Head of caudate nucleus (tissue), 42 donors: ENCODE measurements at regions not wholly inside any gene's neighbourhood (a gene's known extent, or its start where the extent isn't known, plus 50 kb on each side); places are given as distances from the start of the nearest gene placed in this dataset.
A peak's percentile ranks its signal among the peaks of the same experiment; 100 is the strongest.

Experiments used
- DNase-seq, 42 donors: peaks; one replicate each; pipeline versions ENCODE4 v3.0.0 to v3.0.0-alpha.2; 2020 to 2021; ENCODE audit warnings: mixed read lengths in 7 of 42
- intact Hi-C: fragments of 100-400 bp; cut with DNase I; formaldehyde crosslinking; loops from one replicate; pipeline ENCODE4 v1.15.0; 2022

DNA sequence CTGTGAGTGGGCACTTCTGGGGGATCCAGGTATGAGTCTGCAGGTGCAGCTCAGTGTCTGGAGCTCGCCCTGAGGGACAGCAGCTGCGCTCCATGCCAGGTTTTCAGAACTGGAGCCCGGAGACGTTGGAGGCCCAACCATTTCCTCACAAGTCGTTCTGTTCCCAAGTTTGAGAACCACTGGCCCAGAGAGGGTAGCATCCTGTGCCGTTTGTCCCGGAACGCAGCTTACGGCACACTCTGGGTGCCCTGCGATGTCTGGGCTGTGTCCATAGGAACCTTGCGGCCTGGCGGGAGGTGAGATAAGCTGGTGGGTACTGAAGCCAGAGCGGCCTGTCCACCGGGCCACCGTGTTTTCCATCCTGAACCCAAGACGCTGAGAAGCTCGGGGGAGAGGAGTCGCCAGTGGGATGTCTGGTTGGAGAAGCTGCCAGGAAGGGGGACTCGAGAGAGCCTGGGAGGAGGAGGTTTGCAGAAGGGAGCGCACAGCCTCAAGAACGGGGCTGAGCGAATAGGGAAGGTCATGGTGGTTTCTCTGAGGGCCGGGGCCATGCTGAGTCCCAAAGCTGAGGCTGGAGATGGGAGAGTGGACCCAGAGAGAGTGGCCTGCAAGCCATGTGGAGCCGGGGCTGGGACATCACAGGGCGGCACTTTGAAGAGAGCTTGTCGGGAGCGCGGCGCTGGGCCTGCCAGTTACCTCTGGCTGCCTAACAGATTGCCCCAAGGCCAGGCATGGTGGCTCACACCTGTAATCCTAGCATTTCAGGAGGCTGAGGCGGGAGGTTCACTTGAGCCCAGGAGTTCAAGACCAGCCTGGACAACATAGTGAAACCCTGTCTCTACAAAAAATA, 211.0 kb upstream of the GSE1 start:
- DNase-seq = peak in 18 of 42 donors; percentile 0 to 37 (median 9)
- intact Hi-C loops = no loop called here

DNA sequence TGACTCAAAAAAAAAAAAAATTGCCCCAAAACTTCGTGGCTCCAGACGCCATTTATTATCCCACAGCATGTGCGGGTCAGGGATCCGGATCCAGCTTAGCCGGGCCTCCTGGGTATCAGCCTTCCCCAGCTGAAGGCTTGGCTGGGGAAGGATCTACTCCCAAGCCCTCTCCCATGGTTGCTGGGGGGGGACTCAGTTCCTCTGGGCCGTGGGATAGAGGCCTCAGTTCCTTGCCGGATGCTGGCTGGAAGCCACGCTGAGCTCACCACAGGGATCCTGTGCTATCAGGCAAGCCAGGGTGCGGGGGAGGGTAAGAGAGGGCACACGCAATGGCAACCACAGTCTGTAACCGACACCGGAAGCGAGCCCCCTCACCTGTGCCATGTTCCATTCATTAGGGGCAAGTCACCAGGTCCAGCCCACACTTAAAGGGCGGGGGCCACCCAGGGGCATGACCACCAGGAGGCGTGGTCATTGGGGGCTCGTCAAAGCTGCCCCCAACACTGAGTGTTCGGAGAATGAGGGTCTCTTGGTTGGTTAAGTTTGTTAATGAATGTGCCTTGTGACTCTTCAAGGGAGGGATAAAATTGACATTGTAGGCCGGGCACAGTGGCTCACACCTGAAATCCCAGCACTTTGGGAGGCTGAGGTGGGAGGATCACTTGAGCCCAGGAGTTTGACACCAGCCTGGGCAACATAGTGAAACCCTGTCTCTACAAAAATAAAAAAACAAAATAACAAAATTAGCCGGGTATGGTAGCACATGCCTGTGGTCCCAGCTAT, 210.0 kb upstream of the GSE1 start:
- DNase-seq = peak in 17 of 42 donors; percentile 1 to 34 (median 12)
- intact Hi-C loops = no loop called here

DNA sequence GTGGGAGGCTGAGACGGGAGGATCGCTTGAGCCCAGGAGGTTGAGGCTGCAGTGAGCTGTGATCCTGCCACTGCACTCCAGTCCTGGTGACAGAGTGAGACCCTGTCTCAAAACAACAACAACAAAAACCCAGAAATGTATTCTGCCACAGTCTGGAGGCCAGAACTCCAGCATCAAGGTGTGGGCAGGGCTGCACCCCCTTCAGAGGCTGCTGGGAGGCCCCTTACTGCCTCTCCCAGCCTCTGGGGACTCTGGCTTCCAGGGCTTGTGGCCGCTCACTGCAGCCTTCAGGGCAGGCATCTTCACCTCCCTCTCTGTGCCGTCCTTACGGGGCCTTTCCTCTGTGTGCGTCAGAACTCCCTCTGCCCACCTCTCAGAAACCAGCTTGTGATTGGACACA, 209.4 kb upstream of the GSE1 start:
- intact Hi-C loops = no loop called here
- peak in 8 of 42 donors; percentile 2 to 21 (median 6) for DNase-seq

DNA sequence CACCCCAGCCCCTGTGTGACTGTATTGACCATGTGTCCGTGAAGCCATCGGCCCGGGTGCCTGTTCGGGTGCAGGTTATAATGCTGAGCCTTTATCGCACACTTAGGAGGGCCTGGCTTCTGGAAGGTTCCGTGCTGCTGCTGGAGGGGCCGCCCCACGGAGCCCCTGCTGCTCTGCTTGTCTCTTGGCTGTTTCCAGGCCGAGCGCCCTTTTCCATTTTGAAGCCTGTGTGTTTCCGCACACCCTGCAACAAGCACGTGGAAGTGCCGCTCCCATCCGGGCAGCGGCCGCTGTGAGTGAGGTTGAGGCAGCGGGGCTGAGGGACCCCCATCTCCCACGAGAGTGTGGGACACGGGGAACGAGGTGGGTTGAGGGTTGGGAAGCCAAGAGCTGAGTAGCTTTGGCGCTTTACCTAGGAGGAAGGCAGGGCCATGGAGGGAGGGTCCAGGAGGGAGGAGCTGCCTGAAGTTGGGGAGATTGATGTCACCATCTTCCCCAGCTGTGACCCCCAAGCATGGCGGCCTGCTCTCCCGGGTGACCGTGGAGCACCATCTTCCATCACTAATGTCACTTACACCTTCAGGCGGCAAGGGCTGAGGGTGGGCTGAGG, 200.1 kb upstream of the GSE1 start:
- intact Hi-C loops = no loop called here
- DNase-seq = peak in 17 of 42 donors; percentile 0 to 39 (median 7)

DNA sequence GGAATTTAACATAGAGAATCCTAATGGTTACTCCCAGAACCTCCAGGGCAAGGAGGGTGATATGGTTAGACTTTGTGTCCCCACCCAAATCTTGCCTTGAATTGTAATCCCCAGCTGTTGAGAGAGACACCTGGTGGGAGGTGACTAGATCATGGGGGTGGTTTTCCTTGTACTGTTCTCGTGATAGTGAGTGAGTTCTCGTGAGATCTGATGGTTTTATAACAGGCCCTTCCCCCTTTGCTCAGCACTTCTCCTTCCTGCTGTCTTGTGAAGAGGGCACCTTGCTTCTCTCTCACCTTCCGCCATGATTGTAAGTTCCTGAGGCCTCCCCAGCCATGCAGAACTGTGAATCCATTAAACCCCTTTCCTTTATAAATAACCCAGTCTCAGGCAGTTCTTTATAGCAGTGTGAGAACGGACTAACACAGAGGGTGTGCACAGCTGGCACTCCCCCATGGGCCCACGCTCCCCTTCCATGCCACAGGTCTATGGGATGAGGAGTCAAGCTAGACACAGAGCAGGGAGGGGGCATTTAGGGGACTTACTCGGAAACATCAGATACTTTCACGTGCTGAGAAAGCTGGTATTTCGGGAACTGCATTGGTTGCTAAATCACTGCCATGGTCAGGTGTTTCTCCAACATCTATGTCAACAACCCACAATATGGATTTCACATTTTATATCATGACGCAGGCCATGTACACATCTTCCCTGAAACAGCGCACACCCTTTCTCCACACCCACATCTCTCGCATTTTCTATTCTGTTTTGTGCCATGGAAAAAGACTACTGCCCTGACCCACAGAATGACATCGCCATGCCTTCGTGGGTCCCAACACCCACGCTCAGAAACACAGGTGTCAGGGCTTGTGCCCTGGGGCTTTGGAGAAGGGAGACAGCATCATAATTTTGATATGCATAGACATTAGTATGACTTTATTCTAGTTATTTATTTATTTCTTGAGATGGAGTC, 199.1 kb upstream of the GSE1 start:
- intact Hi-C loops = no loop called here
- peak in 10 of 42 donors; percentile 0 to 28 (median 5) for DNase-seq

DNA sequence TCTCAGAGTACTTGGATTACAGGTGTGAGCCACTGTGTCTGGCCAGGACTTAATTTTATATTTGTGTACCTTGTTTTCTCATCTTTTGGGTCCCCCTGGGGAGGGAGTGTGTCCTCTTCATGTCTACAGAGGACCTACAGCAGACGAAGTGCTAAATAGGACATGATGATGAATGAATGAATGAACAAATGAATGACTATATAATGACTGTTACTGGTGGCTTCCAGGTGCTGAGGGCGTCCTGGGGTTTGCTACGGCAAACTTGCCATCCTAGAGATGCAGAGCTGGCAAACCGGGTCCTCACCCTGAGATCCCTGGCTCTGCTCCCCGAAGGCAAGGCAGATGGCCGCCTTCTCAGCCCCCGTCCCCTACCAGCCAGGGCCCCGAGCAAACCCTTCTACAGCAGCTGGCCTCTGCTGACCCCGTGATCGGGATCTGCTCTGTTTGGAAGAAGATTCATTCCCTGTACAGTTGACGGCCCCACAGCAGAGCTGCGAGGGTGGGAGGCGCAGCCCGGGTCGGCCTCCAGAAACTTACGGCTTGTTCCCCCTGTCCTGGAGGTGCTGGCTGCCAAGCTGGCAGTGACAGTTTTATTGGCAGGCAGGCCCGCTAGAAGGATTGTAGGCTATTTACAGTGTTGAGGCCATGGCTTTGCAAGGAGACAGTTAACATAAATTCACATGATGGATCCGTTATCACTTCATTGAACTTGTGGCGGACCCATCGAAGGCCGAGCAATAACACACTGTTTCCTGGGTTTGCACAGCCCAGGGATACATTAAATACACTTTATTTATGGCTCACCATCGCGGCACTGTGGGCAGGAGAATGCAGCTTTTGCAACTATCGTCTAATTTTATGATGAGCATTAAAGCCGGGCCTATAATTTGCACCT, 197.7 kb upstream of the GSE1 start:
- peak in 22 of 42 donors; percentile 1 to 39 (median 12) for DNase-seq

DNA sequence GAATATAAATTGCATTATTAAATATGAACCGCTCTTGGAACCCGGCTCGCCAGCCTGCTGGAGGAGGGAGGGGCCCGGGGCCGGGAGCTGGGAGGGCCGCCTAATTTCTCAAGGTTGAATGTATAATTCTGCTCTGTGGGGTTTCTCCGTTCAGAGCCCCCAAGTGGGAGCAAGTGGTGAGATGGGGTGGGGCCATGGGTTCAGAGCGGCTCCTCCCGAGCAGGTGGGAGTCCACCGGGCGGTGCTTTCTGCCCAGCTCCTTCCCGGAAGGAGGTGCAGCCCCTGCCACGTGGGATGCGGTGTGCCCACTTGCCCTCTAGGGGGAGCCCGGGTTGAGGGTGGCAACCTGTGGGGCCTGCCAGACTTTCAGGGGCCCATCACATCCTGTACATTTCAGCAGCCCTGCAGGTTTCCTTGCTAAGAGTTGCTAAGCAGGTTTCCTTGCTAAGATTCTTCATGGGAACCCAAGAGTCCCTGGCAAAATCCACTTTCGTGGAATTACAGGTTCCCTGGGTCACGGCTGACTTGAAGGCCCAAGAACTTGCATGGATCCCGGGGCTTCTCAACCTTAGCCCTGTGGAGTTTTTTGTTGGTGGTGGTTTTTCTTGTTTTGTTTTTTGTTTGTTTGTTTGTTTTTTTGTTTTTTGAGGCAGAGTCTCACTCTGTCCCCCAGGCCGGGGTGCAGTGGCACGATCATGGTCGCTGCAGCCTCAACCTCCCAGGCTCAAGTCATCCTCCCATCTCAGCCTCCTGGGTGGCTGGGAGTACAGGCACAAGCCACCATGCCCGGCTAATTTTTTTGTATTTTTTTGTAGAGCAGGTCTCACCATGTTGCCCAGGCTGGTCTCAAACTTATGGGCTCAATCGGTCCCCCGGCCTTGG, 196.7 kb upstream of the GSE1 start:
- intact Hi-C loops = no loop called here
- DNase-seq = peak in 29 of 42 donors; percentile 20 to 76 (median 45)

More for the DNA sequence above, 197.7 kb upstream of the GSE1 start:
- intact Hi-C loops = no loop called here

DNA sequence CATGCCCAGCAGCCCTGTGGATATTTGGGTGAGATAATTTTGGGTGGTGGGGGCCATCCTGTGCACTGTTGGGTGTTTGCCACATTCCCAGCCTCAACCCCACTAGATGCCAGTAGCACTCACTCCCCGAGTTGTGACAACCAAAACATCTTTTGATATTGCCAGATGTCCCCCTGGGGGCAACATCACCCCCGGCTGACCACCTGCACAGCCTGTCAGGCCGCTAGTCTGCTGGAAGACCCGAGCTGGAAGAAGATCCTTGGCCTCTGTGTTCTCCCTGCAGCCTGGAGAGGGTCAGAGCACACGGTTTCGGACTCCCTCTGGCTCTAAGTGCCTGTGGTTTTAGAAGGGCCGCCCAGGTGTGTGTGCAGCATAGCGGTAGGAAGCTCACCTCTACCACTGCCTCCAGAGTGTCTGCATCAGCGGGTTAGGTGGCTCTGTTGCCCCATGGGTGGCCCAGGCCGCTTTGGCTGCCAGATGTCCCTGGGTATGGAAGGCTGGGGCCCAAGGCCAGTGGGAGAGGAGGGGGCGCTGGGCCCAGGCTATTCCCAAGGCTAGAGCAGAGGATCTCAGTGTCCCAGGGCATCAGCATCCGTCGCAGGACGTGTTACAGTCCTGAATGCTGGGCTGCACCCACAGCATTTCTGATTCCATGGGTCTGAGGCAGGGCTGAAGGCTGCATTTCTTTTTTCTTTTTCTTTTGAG, 195.8 kb upstream of the GSE1 start:
- intact Hi-C loops = no loop called here
- peak in 18 of 42 donors; percentile 0 to 38 (median 8) for DNase-seq

DNA sequence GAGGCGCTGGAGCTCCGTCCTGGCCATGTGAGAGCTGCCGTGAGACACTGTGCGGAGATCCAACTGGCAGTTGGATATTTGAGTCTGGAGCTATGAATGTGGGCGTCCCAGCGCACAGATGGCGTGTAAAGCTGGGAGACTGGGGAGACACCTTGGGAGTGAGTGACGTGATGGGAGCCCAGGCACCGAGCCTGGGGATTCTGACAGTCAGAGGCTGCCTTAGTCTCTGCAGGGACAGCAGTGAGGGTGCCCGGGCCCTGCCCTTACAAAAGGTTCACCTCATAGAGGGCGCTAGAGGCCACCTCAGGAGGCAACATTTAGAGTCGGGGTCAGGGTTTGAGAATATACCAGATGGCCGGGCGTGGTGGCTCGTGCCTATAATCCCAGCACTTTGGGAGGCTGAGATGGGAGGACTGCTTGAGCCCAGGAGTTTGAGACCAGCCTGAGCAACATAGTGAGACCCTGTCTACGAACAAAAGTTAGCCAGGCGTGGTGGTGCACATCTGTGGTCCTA, 194.1 kb upstream of the GSE1 start:
- intact Hi-C loops = no loop called here
- peak in 20 of 42 donors; percentile 0 to 43 (median 16) for DNase-seq

DNA sequence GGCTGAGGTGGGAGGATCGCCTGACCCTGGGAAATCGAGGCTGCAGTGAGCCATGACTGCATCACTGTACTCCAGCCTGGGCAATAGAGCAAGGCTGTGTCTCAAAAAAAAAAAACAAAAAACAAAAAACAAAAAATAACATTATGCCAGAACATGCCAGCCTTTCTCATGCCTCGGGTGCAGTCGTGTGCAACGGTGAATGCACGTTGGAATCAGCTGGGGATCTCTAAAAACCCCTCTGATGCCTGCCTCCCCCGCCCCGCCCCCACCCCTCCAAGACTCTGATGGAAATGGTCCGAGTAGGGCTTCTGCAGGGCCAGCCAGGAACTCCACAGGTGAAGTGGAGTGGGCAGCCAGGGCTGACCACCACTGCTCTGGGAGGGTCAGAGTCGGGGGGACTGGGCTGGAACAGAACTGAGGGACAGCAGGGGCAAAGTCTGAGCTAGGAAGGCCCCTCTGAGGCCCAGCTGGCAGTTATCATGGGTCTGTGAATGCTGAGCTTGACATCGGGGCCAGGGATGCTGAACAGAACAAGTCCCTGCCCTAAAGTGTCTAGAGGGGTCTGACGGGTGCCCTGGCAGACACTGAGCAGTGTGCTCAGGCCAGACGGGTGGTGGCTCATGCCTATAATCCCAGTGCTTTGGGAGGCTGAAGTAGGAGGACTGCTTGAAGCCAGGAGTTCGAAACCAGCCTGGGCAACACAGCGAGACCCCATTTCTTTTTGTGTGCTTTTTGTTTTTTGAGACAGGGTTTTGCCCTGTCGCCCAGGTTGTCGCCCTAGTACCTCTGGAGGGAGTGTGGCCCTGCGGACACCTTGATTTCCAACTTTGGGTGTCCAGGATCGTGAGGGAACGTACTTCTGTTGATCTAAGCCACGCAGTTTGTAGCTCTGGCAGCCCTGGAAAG, 193.4 kb upstream of the GSE1 start:
- DNase-seq = peak in 16 of 42 donors; percentile 0 to 32 (median 8)
- intact Hi-C loops = loop anchor here (10.0 kb wide), 2 partner anchors 145 to 195 kb away; partner anchors contain the start of gene GSE1

DNA sequence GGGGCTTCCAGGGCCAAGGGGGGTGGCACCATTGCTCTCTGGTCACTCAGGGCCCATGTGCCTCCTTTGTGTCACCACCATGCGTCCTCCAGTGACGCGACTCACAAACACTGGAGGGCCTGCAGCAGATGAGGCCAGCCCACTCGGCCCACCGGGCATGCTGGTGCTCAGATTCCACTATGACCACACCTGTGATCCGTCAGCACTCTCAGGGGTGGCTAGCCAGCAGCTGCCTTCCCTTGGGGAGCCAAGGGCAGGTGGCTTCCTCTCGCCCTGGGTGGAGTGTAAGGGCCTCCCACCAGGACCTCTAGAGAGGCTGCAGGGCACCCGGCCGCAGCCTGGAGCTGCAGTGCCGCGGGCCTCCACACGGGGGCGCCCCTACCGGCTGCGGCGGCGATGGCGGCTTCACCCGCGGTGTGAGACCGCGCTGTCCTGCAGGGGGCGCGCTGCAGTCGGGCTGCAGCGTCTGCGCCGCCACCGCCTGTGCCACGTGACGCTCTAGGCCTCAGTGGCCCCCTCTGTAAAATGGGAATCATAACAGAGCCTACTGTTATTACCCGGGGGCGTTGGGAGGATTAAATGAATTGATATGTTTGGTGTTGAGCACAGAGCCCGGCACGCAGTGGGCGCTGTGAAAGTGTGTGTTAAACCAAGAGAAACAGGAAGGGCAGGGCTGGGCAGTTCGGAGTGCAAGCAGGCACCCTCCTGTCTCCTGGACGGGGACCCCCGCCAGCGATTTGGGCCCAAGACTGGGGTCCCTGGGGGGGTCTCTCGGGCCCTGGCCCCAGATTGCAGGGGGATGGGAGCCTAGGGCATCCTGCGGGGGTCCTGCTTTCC, 192.4 kb upstream of the GSE1 start:
- DNase-seq = peak in 22 of 42 donors; percentile 9 to 69 (median 36)
- intact Hi-C loops = loop anchor here (10.0 kb wide), 2 partner anchors 146 to 194 kb away; partner anchors contain the start of gene GSE1

DNA sequence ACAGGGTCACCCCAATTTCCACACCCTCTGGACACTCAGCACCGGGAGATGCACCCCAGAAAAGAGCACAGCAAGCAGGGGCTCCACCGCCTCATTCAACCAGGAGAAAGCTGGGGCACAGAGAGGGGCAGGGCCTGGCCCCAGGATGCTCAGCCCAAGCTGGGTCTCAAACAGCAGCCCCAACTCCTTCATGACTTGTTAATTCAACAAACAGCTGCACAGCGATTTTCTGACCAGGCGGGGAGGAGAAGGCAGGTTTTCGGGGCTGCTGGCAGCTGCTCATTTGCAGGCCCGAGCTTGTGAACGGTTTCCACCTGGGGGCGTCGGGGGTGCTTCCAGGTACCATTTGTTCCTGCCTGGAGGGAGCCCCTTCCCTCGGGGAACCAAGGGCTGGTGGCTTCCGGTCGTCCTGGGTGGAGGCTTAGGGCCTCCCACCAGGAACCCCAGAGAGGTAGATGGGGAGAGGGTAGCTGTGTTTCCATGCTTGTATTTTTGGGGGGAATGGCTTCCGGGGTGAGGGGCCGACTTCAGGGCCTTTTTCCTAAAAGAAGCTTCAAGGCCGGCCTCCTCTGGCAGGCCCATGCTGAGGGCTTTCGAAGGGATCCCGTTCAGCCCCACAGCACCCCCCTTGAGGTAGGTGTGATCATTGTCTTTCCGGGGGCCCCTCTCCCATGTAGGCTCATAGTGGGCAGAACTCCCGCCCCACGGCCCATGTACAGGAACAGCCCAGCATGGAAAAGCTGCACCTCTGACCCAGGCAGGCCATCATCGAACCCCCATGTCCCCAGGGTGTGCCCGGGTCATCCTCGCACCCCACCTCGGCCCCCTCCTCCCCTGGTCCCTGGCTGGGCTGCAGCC, 191.6 kb upstream of the GSE1 start:
- DNase-seq = peak in 18 of 42 donors; percentile 0 to 41 (median 12)
- intact Hi-C loops = loop anchor here (10.0 kb wide), 2 partner anchors 147 to 193 kb away; partner anchors contain the start of gene GSE1
